Loucy (cell line): ENCODE measurements at regions not wholly inside any gene's neighbourhood (a gene's known extent, or its start where the extent isn't known, plus 50 kb on each side); places are given as distances from the start of the nearest gene placed in this dataset.

Source experiments
- H2AFZ ChIP-seq: fragments of 200-600 bp; sonication (generic); 2 replicates; pipeline ENCODE4 v1.6.0; 2016; ENCODE audit warnings: antibody characterized with exemption, mild to moderate bottlenecking, low read length, moderate library complexity
- H3F3A ChIP-seq: fragments of 200-600 bp; 2 replicates; pipeline ENCODE4 v1.6.0; 2016; ENCODE audit warnings: antibody characterized with exemption, low read depth, mild to moderate bottlenecking
- H3K27me3 ChIP-seq: fragments of 200-600 bp; sonication (generic); 2 replicates; pipeline ENCODE4 v1.6.1; 2014; ENCODE audit warnings: low read length, mild to moderate bottlenecking; ENCODE audit not compliant: insufficient read depth, poor library complexity, severe bottlenecking
- H3K36me3 ChIP-seq: fragments of 200-600 bp; sonication (generic); 2 replicates; pipeline ENCODE4 v1.6.1; 2016; ENCODE audit warnings: low read length; ENCODE audit not compliant: insufficient read depth
- H3K4me1 ChIP-seq: fragments of 200-600 bp; sonication (generic); 2 replicates; pipeline ENCODE4 v1.5.1; 2014; ENCODE audit warnings: low read length, mild to moderate bottlenecking; ENCODE audit not compliant: insufficient read depth, poor library complexity, severe bottlenecking
- H3K4me2 ChIP-seq: fragments of 200-600 bp; sonication (generic); 2 replicates; pipeline ENCODE4 v1.6.0; 2014; ENCODE audit warnings: antibody characterized with exemption, low read length, low read depth, mild to moderate bottlenecking; ENCODE audit not compliant: poor library complexity, severe bottlenecking
- H3K4me3 ChIP-seq: fragments of 200-600 bp; sonication (generic); 2 replicates; pipeline ENCODE4 v1.5.1; 2014; ENCODE audit warnings: low read length, mild to moderate bottlenecking, mixed read lengths; ENCODE audit not compliant: poor library complexity, severe bottlenecking
- H3K79me2 ChIP-seq: fragments of 200-600 bp; sonication (generic); 2 replicates; pipeline ENCODE4 v1.6.1; 2014; ENCODE audit warnings: low read length; ENCODE audit not compliant: insufficient read depth
- H3K9ac ChIP-seq: fragments of 200-600 bp; sonication (generic); 2 replicates; pipeline ENCODE4 v1.6.0; 2014; ENCODE audit warnings: mild to moderate bottlenecking, low read depth, low read length, moderate library complexity; ENCODE audit not compliant: poor library complexity, severe bottlenecking
- H3K9me2 ChIP-seq: fragments of 200-600 bp; sonication (generic); replicated peaks from 2 replicates; pipeline ENCODE4 v1.6.1; 2016; ENCODE audit warnings: low read depth, low read length, mixed read lengths
- H3K9me3 ChIP-seq: fragments of 200-600 bp; sonication (generic); 2 replicates; pipeline ENCODE4 v1.6.1; 2014; ENCODE audit warnings: mild to moderate bottlenecking, antibody characterized with exemption, low read length, low read depth; ENCODE audit not compliant: insufficient read depth
- H4K20me1 ChIP-seq: fragments of 200-600 bp; sonication (generic); 2 replicates; pipeline ENCODE4 v1.6.0; 2014; ENCODE audit warnings: antibody characterized with exemption, low read length, mild to moderate bottlenecking; ENCODE audit not compliant: insufficient read depth, poor library complexity, severe bottlenecking
- EZH2phosphoT487 ChIP-seq: fragments of 200-600 bp; IDR thresholded peaks from 2 replicates; pipeline ENCODE4 v1.6.1; 2018; ENCODE audit warnings: antibody characterized with exemption, mild to moderate bottlenecking, moderate library complexity, borderline replicate concordance
- TF ChIP-seq, protein P1 (sequence below): fragments of 200-600 bp; sonication (generic); conservative IDR thresholded peaks from 2 replicates; pipeline ENCODE4 v1.5.1; 2014; ENCODE audit warnings: mild to moderate bottlenecking, antibody characterized with exemption, low read length

GRCh38 chr11:69559181-69559580 is 77.7 kb downstream of the LINC01488 start:
- peaks cover 10% of the 10 kb centered on the region for H3K4me1 ChIP-seq
- no peaks in the 10 kb centered on the region for H3K79me2 ChIP-seq
- H3K4me2 ChIP-seq: peak overlapping the region; percentile 28
- TF ChIP-seq, protein P1, sequence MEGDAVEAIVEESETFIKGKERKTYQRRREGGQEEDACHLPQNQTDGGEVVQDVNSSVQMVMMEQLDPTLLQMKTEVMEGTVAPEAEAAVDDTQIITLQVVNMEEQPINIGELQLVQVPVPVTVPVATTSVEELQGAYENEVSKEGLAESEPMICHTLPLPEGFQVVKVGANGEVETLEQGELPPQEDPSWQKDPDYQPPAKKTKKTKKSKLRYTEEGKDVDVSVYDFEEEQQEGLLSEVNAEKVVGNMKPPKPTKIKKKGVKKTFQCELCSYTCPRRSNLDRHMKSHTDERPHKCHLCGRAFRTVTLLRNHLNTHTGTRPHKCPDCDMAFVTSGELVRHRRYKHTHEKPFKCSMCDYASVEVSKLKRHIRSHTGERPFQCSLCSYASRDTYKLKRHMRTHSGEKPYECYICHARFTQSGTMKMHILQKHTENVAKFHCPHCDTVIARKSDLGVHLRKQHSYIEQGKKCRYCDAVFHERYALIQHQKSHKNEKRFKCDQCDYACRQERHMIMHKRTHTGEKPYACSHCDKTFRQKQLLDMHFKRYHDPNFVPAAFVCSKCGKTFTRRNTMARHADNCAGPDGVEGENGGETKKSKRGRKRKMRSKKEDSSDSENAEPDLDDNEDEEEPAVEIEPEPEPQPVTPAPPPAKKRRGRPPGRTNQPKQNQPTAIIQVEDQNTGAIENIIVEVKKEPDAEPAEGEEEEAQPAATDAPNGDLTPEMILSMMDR: no peak
- no peak for TF ChIP-seq EZH2phosphoT487
- H2AFZ ChIP-seq: no peak overlapping the region
- H3K27me3 ChIP-seq: no peaks in the 10 kb centered on the region
- no peaks in the 10 kb centered on the region for H3F3A ChIP-seq
- H4K20me1 ChIP-seq: no peaks in the 10 kb centered on the region
- no peak overlapping the region for H3K4me3 ChIP-seq
- H3K36me3 ChIP-seq: no peaks in the 10 kb centered on the region
- no peak overlapping the region for H3K9ac ChIP-seq
- H3K9me3 ChIP-seq: no peaks in the 10 kb centered on the region
- no peaks in the 10 kb centered on the region for H3K9me2 ChIP-seq

GRCh38 chr11:69560141-69560790 is 78.8 kb downstream of the LINC01488 start:
- Histone ChIP-seq H3K27me3 (no peaks in the 10 kb centered on the region), H3K9me2 (no peaks in the 10 kb centered on the region), H3K79me2 (no peaks in the 10 kb centered on the region), H3K9ac (no peak overlapping the region), H3F3A (no peaks in the 10 kb centered on the region), H4K20me1 (no peaks in the 10 kb centered on the region), H3K4me2 (no peak overlapping the region), H3K9me3 (no peaks in the 10 kb centered on the region), H3K36me3 (no peaks in the 10 kb centered on the region), H3K4me3 (no peak overlapping the region), H2AFZ (no peak overlapping the region), H3K4me1 (peaks cover 10% of the 10 kb centered on the region)
- TF ChIP-seq EZH2phosphoT487: no peak
- TF ChIP-seq, protein P1: no peak

DNA sequence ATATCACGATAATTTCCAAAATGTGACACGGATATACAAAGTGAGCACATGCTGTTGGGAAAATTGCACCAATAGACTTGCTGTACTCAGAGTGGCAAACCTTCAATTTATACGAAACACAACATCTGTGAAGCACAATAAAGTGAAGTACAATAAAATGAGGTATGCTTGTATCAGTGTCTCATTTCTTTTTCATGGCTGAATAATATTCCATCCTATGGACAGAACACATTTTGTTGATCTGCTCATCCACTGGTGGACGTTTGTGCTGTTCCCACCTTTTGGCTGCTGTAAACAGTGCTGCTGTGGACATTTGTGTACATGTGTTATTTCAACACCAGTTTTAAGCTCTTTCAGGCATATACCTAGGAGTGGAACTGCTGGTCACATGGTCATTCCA is 78.7 kb upstream of the CCND1 start:
- Histone ChIP-seq H3K4me2 (no peak overlapping the region), H3F3A (no peaks in the 10 kb centered on the region), H3K4me1 (peaks cover 10% of the 10 kb centered on the region), H2AFZ (no peak overlapping the region), H3K79me2 (no peaks in the 10 kb centered on the region), H3K4me3 (no peak overlapping the region), H3K9me3 (no peaks in the 10 kb centered on the region), H3K9me2 (no peaks in the 10 kb centered on the region), H3K27me3 (no peaks in the 10 kb centered on the region), H4K20me1 (no peaks in the 10 kb centered on the region), H3K9ac (no peak overlapping the region), H3K36me3 (no peaks in the 10 kb centered on the region)
- TF ChIP-seq, protein P1: no peak
- no peak for TF ChIP-seq EZH2phosphoT487
